T-helper 1 cell treated with Interleukin-12 subunit alpha and Interleukin-12 subunit beta and Interleukin-4 antibody, amounts not matched to agents 30 μg/mL and 1 μg/mL, for 36 hours (primary cell): ENCODE measurements at regions not wholly inside any gene's neighbourhood (a gene's known extent, or its start where the extent isn't known, plus 50 kb on each side); places are given as distances from the start of the nearest gene placed in this dataset.

Source experiments
- H3K27ac Mint-ChIP-seq: one replicate; pipeline ENCODE4 v1.8.0; 2021; ENCODE audit warnings: mild to moderate bottlenecking, mixed read lengths
- H3K27me3 Mint-ChIP-seq: one replicate; pipeline ENCODE4 v1.8.0; 2021; ENCODE audit warnings: low read depth, mixed read lengths
- H3K36me3 Mint-ChIP-seq: one replicate; pipeline ENCODE4 v1.8.0; 2021; ENCODE audit warnings: low read depth, mixed read lengths
- H3K4me1 Mint-ChIP-seq: one replicate; pipeline ENCODE4 v1.8.0; 2021; ENCODE audit warnings: low read depth, mixed read lengths
- H3K4me3 Mint-ChIP-seq: one replicate; pipeline ENCODE4 v1.8.0; 2021; ENCODE audit warnings: mild to moderate bottlenecking, moderate library complexity, mixed read lengths
- H3K9me3 Mint-ChIP-seq: one replicate; pipeline ENCODE4 v1.8.0; 2021; ENCODE audit warnings: mixed read lengths

DNA sequence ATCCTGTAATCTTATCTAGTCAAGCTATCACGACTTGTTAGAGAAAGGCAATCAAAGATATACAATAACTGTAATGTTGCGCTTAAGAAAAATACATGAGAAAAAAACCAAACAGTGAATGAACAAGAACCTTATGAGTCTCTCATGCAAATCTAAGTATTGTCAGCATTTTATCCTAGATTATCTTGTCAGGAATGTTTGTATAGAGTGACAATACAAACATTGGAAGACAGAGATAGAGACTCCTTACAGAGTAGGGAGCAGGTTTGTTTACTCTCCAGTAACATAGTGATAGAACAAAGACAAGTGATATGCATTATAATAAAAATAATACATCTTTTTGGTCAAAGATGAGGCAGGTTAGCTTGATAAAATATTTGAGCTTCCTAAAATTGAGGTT, 444.8 kb downstream of the SLITRK5 start:
- no peak overlapping the region for H3K27ac Mint-ChIP-seq
- H3K36me3 Mint-ChIP-seq, result no peaks in the 10 kb centered on the region
- H3K9me3 Mint-ChIP-seq, result no peaks in the 10 kb centered on the region
- H3K4me3 Mint-ChIP-seq, result no peak overlapping the region
- H3K27me3 Mint-ChIP-seq, result no peaks in the 10 kb centered on the region
- no peaks in the 10 kb centered on the region for H3K4me1 Mint-ChIP-seq

DNA sequence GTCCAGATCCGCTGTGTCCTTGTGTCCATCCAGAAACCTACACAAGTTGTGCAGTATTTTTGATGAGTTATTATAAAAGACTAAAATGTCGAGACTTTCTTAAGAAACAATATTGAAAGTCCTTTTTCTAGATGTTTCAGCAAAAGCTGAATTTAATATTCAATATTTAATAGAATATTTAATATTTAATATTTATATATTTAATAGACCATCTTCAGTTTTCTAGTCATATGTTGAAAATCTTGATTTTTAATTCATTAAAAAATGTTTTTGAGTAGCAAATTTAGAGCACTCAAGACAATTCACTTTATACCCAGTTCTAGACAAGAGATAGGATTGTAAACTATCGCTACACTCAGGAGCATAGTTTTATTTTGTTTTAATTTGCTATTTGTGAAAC, 447.8 kb downstream of the SLITRK5 start:
- H3K4me1 Mint-ChIP-seq, result no peaks in the 10 kb centered on the region
- no peak overlapping the region for H3K4me3 Mint-ChIP-seq
- no peaks in the 10 kb centered on the region for H3K27me3 Mint-ChIP-seq
- no peak overlapping the region for H3K27ac Mint-ChIP-seq
- no peaks in the 10 kb centered on the region for H3K36me3 Mint-ChIP-seq
- H3K9me3 Mint-ChIP-seq, result no peaks in the 10 kb centered on the region

GRCh38 chr13:88124142-88124541, 453.0 kb downstream of the SLITRK5 start:
- no peaks in the 10 kb centered on the region for H3K27me3 Mint-ChIP-seq
- H3K27ac Mint-ChIP-seq, result no peak overlapping the region
- H3K4me3 Mint-ChIP-seq, result no peak overlapping the region
- H3K36me3 Mint-ChIP-seq, result no peaks in the 10 kb centered on the region
- H3K4me1 Mint-ChIP-seq, result no peaks in the 10 kb centered on the region
- peaks cover 8% of the 10 kb centered on the region for H3K9me3 Mint-ChIP-seq

DNA sequence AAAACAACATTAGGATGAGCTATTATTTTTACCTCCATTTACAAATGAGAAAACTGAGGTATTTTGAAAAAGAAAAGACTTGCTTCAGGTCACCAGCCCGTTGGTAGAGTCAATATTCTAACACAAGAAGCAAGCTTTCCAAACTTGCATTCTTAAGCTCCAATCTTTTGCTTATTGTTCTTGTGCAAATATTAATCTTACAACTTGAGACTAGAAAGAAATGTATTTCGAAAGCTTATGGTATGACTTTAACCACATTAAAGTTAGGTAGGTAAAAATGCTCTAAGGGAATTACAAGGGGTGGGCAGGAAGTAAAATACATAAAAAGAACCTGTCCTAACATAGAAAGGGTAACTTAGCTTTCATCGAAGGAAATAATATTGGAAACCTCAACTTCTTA, 453.9 kb downstream of the SLITRK5 start:
- Mint-ChIP-seq H3K4me3 (no peak overlapping the region), H3K36me3 (no peaks in the 10 kb centered on the region), H3K27me3 (no peaks in the 10 kb centered on the region), H3K9me3 (peaks cover 8% of the 10 kb centered on the region), H3K27ac (no peak overlapping the region), H3K4me1 (no peaks in the 10 kb centered on the region)

DNA sequence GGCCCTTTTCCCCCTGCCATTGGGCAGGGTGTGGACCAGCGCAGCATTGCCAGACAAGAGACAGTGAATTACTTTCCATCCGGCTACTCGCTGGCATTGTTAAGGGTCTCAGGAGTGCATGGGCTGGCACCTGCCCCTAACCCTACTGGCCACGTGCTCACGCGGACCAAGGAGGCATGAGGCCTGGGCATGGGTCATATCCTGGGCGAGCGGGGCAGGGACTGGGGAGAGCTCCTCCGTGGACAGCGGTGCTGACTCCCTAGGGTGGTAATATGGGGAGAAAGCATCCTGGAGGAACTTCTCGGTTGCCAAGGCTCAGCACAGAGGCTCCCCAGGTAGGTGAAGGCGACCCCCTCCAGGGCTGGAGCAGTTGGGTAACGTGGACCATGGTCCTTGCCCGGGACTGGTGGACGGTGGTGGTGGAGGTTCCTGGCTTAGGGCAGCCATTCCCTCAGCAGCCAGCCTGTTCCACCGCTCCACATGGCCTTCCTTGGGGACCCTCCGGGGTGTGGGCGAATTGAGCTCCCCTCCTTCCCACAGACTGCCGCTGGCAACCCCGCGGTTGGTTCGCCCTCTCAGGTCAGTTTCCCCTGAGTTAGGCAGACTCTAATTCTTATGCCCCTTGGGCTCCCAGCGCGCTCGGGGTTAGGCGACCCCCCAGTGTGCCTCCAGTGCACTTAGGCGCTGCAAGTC, 465.1 kb downstream of the SLITRK5 start:
- peaks cover 16% of the 10 kb centered on the region for H3K9me3 Mint-ChIP-seq
- H3K36me3 Mint-ChIP-seq, result no peaks in the 10 kb centered on the region
- no peaks in the 10 kb centered on the region for H3K4me1 Mint-ChIP-seq

DNA sequence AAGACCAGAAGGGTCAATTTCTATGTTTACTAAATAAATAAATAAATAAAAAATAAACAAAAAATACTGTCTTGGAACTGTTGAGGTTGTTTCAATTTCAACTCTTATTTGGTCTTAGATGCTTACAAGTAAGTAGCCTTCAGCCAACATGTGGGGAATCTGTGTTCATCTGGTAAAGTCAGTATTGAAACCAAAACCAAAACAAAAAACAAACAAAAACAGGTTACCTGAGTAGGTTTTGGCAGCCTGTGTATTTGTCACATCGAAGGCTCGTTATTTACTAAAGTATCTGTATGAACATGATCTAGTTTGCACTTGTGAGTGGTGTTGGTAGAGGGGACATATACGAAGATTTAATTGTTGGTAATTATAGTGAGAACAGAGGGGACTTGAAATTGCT, 471.5 kb downstream of the SLITRK5 start:
- Mint-ChIP-seq H3K27ac (no peak overlapping the region), H3K4me3 (no peak overlapping the region), H3K4me1 (peaks cover 2% of the 10 kb centered on the region), H3K27me3 (no peaks in the 10 kb centered on the region), H3K9me3 (peaks cover 8% of the 10 kb centered on the region), H3K36me3 (no peaks in the 10 kb centered on the region)

More for the DNA sequence above, 465.1 kb downstream of the SLITRK5 start:
- Mint-ChIP-seq H3K27ac (no peak overlapping the region), H3K4me3 (no peak overlapping the region), H3K27me3 (no peaks in the 10 kb centered on the region)

DNA sequence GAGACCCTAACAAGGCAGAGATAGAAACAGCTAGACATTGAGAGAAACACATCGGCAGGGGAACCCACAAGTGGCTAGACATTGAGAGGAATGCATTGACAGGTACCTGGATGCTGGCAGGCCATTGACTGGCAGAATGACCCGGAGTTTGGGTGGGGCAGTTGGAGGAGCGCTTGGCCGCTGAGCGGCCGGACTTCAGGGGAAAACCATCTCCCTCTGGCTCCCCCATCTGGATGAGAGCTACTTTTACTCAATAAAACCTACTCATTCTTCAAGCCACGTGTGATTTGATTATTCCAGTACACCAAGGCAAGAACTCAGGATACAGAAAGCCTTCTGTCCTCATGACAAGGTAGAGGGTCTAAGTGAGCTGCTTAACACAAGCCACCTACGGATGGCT, 473.4 kb downstream of the SLITRK5 start:
- H3K27me3 Mint-ChIP-seq, result no peaks in the 10 kb centered on the region
- no peaks in the 10 kb centered on the region for H3K36me3 Mint-ChIP-seq
- H3K4me3 Mint-ChIP-seq, result no peak overlapping the region
- no peak overlapping the region for H3K27ac Mint-ChIP-seq
- H3K4me1 Mint-ChIP-seq, result peaks cover 2% of the 10 kb centered on the region
- peaks cover 8% of the 10 kb centered on the region for H3K9me3 Mint-ChIP-seq

DNA sequence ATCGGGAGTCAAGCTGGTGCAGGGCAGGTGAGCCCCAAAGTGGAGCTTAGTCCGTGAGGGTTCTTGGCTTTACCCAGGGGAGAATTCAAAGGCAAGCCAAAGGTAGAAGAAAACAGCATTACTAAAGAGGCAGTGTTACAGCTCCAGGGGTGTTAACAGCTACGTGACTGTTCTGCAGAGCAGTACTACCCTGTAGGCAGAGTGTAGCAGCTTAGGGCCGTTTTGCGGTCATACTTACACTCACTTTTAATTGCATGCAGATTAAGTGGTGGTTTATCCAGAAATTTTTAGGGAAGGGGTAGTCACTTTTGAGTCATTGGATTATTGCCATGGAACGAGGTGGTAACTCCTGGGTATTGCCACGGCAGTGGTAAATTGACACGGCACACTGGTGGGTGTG, 482.2 kb downstream of the SLITRK5 start:
- Mint-ChIP-seq H3K27ac (no peak overlapping the region), H3K4me1 (no peaks in the 10 kb centered on the region), H3K36me3 (no peaks in the 10 kb centered on the region), H3K27me3 (no peaks in the 10 kb centered on the region), H3K9me3 (no peaks in the 10 kb centered on the region), H3K4me3 (no peak overlapping the region)

GRCh38 chr13:88154001-88154400, 482.8 kb downstream of the SLITRK5 start:
- H3K4me1 Mint-ChIP-seq, result no peaks in the 10 kb centered on the region
- H3K9me3 Mint-ChIP-seq, result no peaks in the 10 kb centered on the region
- H3K27me3 Mint-ChIP-seq, result no peaks in the 10 kb centered on the region
- no peak overlapping the region for H3K27ac Mint-ChIP-seq
- no peaks in the 10 kb centered on the region for H3K36me3 Mint-ChIP-seq
- no peak overlapping the region for H3K4me3 Mint-ChIP-seq

- H3K4me3 Mint-ChIP-seq, result no peak overlapping the region
- H3K9me3 Mint-ChIP-seq, result peaks cover 8% of the 10 kb centered on the region
- H3K27me3 Mint-ChIP-seq, result no peaks in the 10 kb centered on the region
Observed at GRCh38 chr13:88162076-88162702, 491.0 kb downstream of the SLITRK5 start.

GRCh38 chr13:88176231-88176630, 505.1 kb downstream of the SLITRK5 start:
- H3K4me3 Mint-ChIP-seq, result no peak overlapping the region
- H3K4me1 Mint-ChIP-seq, result no peaks in the 10 kb centered on the region
- no peaks in the 10 kb centered on the region for H3K27me3 Mint-ChIP-seq
- H3K27ac Mint-ChIP-seq, result no peak overlapping the region
- H3K36me3 Mint-ChIP-seq, result no peaks in the 10 kb centered on the region
- peaks cover 5% of the 10 kb centered on the region for H3K9me3 Mint-ChIP-seq

More at GRCh38 chr13:88162076-88162702, 491.0 kb downstream of the SLITRK5 start:
- Mint-ChIP-seq H3K27ac (no peak overlapping the region), H3K36me3 (no peaks in the 10 kb centered on the region), H3K4me1 (no peaks in the 10 kb centered on the region)

DNA sequence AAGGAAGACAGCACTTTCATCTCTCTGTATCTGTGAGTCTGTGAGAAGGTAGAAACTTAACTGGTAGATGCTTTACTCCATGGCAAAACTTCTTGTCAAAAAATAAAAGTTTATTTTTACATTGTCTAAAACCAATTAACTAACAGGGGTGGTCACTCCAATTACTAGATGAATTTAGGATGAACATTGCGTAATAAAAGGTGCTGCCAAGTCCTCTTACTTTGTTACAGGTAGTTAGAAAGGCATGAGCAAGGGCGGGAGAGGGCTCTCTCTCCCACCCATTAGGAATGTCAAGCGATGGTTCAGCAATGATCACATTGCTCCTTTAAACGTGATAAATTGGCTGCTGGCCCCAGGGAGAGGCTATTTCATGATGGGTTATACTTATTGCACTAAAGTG, 512.3 kb downstream of the SLITRK5 start:
- H3K4me3 Mint-ChIP-seq, result no peak overlapping the region
- H3K27me3 Mint-ChIP-seq, result no peaks in the 10 kb centered on the region
- H3K36me3 Mint-ChIP-seq, result no peaks in the 10 kb centered on the region
- H3K9me3 Mint-ChIP-seq, result peaks cover 8% of the 10 kb centered on the region
- no peaks in the 10 kb centered on the region for H3K4me1 Mint-ChIP-seq
- no peak overlapping the region for H3K27ac Mint-ChIP-seq

- Mint-ChIP-seq H3K9me3 (peaks cover 4% of the 10 kb centered on the region), H3K4me3 (no peak overlapping the region), H3K27ac (no peak overlapping the region), H3K27me3 (no peaks in the 10 kb centered on the region), H3K4me1 (no peaks in the 10 kb centered on the region), H3K36me3 (no peaks in the 10 kb centered on the region)
Observed at GRCh38 chr13:88188986-88189385, 517.8 kb downstream of the SLITRK5 start.

GRCh38 chr13:88189728-88190127, 518.6 kb downstream of the SLITRK5 start:
- no peaks in the 10 kb centered on the region for H3K27me3 Mint-ChIP-seq
- H3K4me3 Mint-ChIP-seq, result no peak overlapping the region
- H3K4me1 Mint-ChIP-seq, result no peaks in the 10 kb centered on the region
- no peaks in the 10 kb centered on the region for H3K36me3 Mint-ChIP-seq
- peaks cover 4% of the 10 kb centered on the region for H3K9me3 Mint-ChIP-seq
- no peak overlapping the region for H3K27ac Mint-ChIP-seq

GRCh38 chr13:88196106-88196505, 524.9 kb downstream of the SLITRK5 start:
- no peaks in the 10 kb centered on the region for H3K36me3 Mint-ChIP-seq
- no peak overlapping the region for H3K27ac Mint-ChIP-seq
- H3K27me3 Mint-ChIP-seq, result no peaks in the 10 kb centered on the region
- H3K4me3 Mint-ChIP-seq, result no peak overlapping the region
- no peaks in the 10 kb centered on the region for H3K4me1 Mint-ChIP-seq
- H3K9me3 Mint-ChIP-seq, result peaks cover 10% of the 10 kb centered on the region
